ENCODE measurements at regions not wholly inside any gene's neighbourhood (a gene's known extent, or its start where the extent isn't known, plus 50 kb on each side); places are given as distances from the start of the nearest gene placed in this dataset.

GRCh38 chr10:36675458-36675880 is 449.9 kb upstream of the ANKRD30A start:
- H3K4me3 ChIP-seq (replicated peaks; ENCODE audit: low read depth, low read length) = no peak overlapping the region
- TF ChIP-seq CTCF (IDR thresholded peaks at IDR 0.05; ENCODE audit: low read length, missing control alignments) = no peak
- peak; percentile 44 for DNase-seq (ENCODE audit: low read depth)

DNA sequence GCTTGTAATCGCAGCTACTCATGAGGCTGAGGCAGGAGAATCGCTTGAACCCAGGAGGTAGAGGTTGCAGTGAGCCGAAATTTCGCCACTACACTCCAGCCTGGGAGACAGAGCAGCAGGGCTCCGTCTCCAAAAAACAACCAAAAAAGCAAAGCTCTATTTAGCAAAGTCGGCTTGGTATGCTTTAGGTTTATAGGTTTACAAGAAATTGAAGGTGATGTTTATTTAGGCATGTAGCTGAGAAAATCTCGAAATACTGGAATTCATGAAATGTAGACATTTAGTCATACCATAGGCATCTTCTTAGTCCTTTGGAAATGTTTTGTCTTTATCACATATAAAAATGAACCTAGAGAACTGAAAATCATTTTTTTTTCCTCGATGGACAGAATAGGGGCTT is 453.8 kb upstream of the ANKRD30A start:
- TF ChIP-seq CTCF (IDR thresholded peaks at IDR 0.05; ENCODE audit: low read length, missing control alignments) = no peak
- no peak overlapping the region for H3K4me3 ChIP-seq (replicated peaks; ENCODE audit: low read depth, low read length)
- peak; percentile 36 for DNase-seq (ENCODE audit: low read depth)

DNA sequence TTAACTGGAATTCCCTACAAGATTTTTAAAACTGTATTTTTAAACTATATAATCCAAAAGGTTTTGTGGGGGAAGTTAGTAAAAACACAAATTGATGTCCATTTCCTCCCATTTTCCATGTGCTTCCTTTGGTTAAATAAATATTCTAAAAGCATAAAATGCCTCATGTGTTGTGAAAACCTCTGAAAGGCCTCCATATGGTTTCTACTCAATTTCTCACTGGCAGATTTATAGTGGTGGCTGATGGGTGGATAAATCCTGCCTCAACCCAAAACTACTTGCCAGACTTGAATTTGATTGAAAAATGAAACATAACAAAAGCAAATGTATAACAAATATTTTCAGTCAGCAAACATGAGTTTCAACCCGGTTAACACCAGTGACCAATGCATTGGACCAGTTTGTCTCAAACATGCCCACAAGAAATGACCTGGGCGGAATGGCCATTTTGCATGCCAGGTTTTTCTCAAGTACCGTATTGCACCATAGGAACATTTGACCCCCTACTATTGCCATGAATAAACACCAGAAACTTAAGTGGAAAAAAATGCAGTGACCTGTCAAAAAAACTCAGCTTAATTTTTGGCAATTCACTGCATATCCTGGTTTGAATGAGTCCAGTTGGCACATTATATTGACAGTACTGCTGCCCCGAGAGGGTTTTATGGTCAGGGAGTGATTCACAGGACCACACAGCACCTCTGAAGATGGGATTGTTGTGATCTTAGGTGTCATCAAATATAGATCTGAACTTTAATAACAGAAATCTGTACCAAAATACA is 454.6 kb upstream of the ANKRD30A start:
- no peak overlapping the region for H3K4me3 ChIP-seq (replicated peaks; ENCODE audit: low read depth, low read length)
- no peak for DNase-seq (ENCODE audit: low read depth)
- TF ChIP-seq CTCF (IDR thresholded peaks at IDR 0.05; ENCODE audit: low read length, missing control alignments) = no peak

GRCh38 chr10:36669615-36670352 is 455.6 kb upstream of the ANKRD30A start:
- no peak for TF ChIP-seq CTCF (IDR thresholded peaks at IDR 0.05; ENCODE audit: low read length, missing control alignments)
- DNase-seq (ENCODE audit: low read depth) = no peak
- no peak overlapping the region for H3K4me3 ChIP-seq (replicated peaks; ENCODE audit: low read depth, low read length)

GRCh38 chr10:36666451-36666850 is 458.9 kb upstream of the ANKRD30A start:
- no peak for TF ChIP-seq CTCF (IDR thresholded peaks at IDR 0.05; ENCODE audit: low read length, missing control alignments)
- no peak for DNase-seq (ENCODE audit: low read depth)
- no peak overlapping the region for H3K4me3 ChIP-seq (replicated peaks; ENCODE audit: low read depth, low read length)

DNA sequence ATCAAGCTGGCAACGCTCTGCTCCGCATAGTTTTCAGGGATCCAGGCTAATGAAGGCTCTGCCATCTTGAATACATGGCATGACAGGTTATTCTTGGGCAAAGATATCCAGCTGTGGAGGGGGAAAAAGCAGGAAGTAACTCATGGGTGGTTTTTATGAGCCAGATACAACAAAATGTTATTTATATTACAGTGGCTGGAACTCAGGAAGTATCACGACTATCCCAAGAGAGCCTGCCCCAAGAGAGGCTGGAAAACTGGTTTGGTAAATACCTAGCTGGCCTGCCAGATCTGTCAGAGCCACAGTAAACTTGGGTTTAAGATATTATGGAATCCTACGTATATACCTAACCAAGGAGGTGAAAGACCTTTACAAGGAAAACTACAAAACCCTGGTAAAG is 462.8 kb upstream of the ANKRD30A start:
- DNase-seq (ENCODE audit: low read depth) = no peak
- TF ChIP-seq CTCF (IDR thresholded peaks at IDR 0.05; ENCODE audit: low read length, missing control alignments) = no peak
- H3K4me3 ChIP-seq (replicated peaks; ENCODE audit: low read depth, low read length) = no peak overlapping the region
